ENCODE measurements at regions not wholly inside any gene's neighbourhood (a gene's known extent, or its start where the extent isn't known, plus 50 kb on each side); places are given as distances from the start of the nearest gene placed in this dataset.

GRCh38 chr11:70824605-70825245 lies 426.4 kb downstream of the CTTN start:
- DNase-seq (ENCODE audit: low read depth) = no peak

- DNase-seq (ENCODE audit: low read depth) = no peak
These were observed 426.4 kb downstream of the SHANK2 start for GRCh38 chr11:70825893-70826540.

- no peak for DNase-seq (ENCODE audit: low read depth)
These were observed 425.6 kb downstream of the SHANK2 start for GRCh38 chr11:70826541-70827335.

GRCh38 chr11:70828593-70829082 lies 423.7 kb downstream of the SHANK2 start:
- no peak for DNase-seq (ENCODE audit: low read depth)

GRCh38 chr11:70829134-70829885 lies 423.1 kb downstream of the SHANK2 start:
- no peak for DNase-seq (ENCODE audit: low read depth)

- no peak for DNase-seq (ENCODE audit: low read depth)
These were observed 422.5 kb downstream of the SHANK2 start for GRCh38 chr11:70829886-70830272.

GRCh38 chr11:70833011-70833410 lies 419.4 kb downstream of the SHANK2 start:
- no peak for DNase-seq (ENCODE audit: low read depth)

- DNase-seq (ENCODE audit: low read depth) = no peak
These were observed 418.8 kb downstream of the SHANK2 start for GRCh38 chr11:70833554-70833953.

- no peak for DNase-seq (ENCODE audit: low read depth)
These were observed 418.0 kb downstream of the SHANK2 start for GRCh38 chr11:70834277-70834940.

GRCh38 chr11:70834984-70835560 lies 417.3 kb downstream of the SHANK2 start:
- no peak for DNase-seq (ENCODE audit: low read depth)

GRCh38 chr11:70836071-70836470 lies 416.3 kb downstream of the SHANK2 start:
- no peak for DNase-seq (ENCODE audit: low read depth)

GRCh38 chr11:70838198-70838597 lies 414.2 kb downstream of the SHANK2 start:
- no peak for DNase-seq (ENCODE audit: low read depth)

GRCh38 chr11:70839851-70840250 lies 412.5 kb downstream of the SHANK2 start:
- no peak for DNase-seq (ENCODE audit: low read depth)

GRCh38 chr11:70841264-70841663 lies 411.1 kb downstream of the SHANK2 start:
- DNase-seq (ENCODE audit: low read depth) = no peak

GRCh38 chr11:70842256-70842655 lies 410.1 kb downstream of the SHANK2 start:
- DNase-seq (ENCODE audit: low read depth) = no peak

- no peak for DNase-seq (ENCODE audit: low read depth)
These were observed 409.7 kb downstream of the SHANK2 start for GRCh38 chr11:70842701-70843100.

GRCh38 chr11:70843906-70844305 lies 408.5 kb downstream of the SHANK2 start:
- DNase-seq (ENCODE audit: low read depth) = no peak

GRCh38 chr11:70844387-70844786 lies 408.0 kb downstream of the SHANK2 start:
- no peak for DNase-seq (ENCODE audit: low read depth)

GRCh38 chr11:70845591-70846041 lies 406.8 kb downstream of the SHANK2 start:
- no peak for DNase-seq (ENCODE audit: low read depth)

GRCh38 chr11:70846781-70847655 lies 405.4 kb downstream of the SHANK2 start:
- no peak for DNase-seq (ENCODE audit: low read depth)
